Mesendoderm (in vitro differentiated cells): ENCODE measurements at regions not wholly inside any gene's neighbourhood (a gene's known extent, or its start where the extent isn't known, plus 50 kb on each side); places are given as distances from the start of the nearest gene placed in this dataset.
"Not testable (repeated sequence)": the region's sequence is repeated elsewhere in the genome, so short reads cannot be mapped to it uniquely, and the experiment has no call there.

Experiments
- DNase-seq: peaks from one replicate; pipeline ENCODE4 v3.0.0; 2013
- H2AK5ac ChIP-seq: 2 replicates; pipeline ENCODE4 v1.6.1; 2013; ENCODE audit warnings: low read length, inconsistent platforms
- H2BK120ac ChIP-seq: 2 replicates; pipeline ENCODE4 v1.6.1; 2013; ENCODE audit warnings: low read depth, mild to moderate bottlenecking, low read length, moderate library complexity, mixed read lengths
- H2BK15ac ChIP-seq: replicated peaks from 2 replicates; pipeline ENCODE4 v1.6.1; 2013; ENCODE audit warnings: low read depth, mild to moderate bottlenecking, moderate library complexity
- H2BK5ac ChIP-seq: 2 replicates; pipeline ENCODE4 v1.6.1; 2013; ENCODE audit warnings: low read length, inconsistent platforms
- H3K18ac ChIP-seq: 2 replicates; pipeline ENCODE4 v1.6.1; 2013; ENCODE audit warnings: mild to moderate bottlenecking, low read length, mixed read lengths
- H3K23ac ChIP-seq: one replicate; pipeline ENCODE4 v1.6.1; 2013; ENCODE audit warnings: low read length
- H3K27ac ChIP-seq: 2 replicates; pipeline ENCODE4 v1.5.1; 2013; ENCODE audit warnings: low read depth, mild to moderate bottlenecking, inconsistent platforms, low read length, moderate library complexity
- H3K27me3 ChIP-seq: 2 replicates; pipeline ENCODE4 v1.6.1; 2013; ENCODE audit warnings: low read length, control low read depth, mild to moderate bottlenecking, inconsistent platforms; ENCODE audit not compliant: insufficient read depth, poor library complexity
- H3K36me3 ChIP-seq: 2 replicates; pipeline ENCODE4 v1.6.1; 2013; ENCODE audit warnings: low read length, inconsistent platforms; ENCODE audit not compliant: control insufficient read depth, insufficient read depth
- H3K4ac ChIP-seq: one replicate; pipeline ENCODE4 v1.6.1; 2013; ENCODE audit warnings: low read depth, mild to moderate bottlenecking, low read length, moderate library complexity
- H3K4me1 ChIP-seq: 2 replicates; pipeline ENCODE4 v1.6.1; 2013; ENCODE audit warnings: low read depth, low read length, inconsistent platforms; ENCODE audit not compliant: control insufficient read depth
- H3K4me2 ChIP-seq: 2 replicates; pipeline ENCODE4 v1.6.1; 2013; ENCODE audit warnings: low read length
- H3K4me3 ChIP-seq: 2 replicates; pipeline ENCODE4 v1.5.1; 2013; ENCODE audit warnings: mild to moderate bottlenecking, low read length
- H3K56ac ChIP-seq: one replicate; pipeline ENCODE4 v1.6.1; 2013; ENCODE audit warnings: low read length
- H3K79me1 ChIP-seq: 2 replicates; pipeline ENCODE4 v1.6.1; 2013; ENCODE audit warnings: low read length, inconsistent platforms
- H3K79me2 ChIP-seq: 2 replicates; pipeline ENCODE4 v1.6.1; 2013; ENCODE audit warnings: mild to moderate bottlenecking, low read length; ENCODE audit not compliant: control insufficient read depth, insufficient read depth
- H3K9ac ChIP-seq: 2 replicates; pipeline ENCODE4 v1.6.1; 2013; ENCODE audit warnings: low read length, inconsistent platforms
- H4K5ac ChIP-seq: one replicate; pipeline ENCODE4 v1.6.1; 2013; ENCODE audit warnings: low read length
- H4K8ac ChIP-seq: one replicate; pipeline ENCODE4 v1.6.1; 2013; ENCODE audit warnings: low read depth, mild to moderate bottlenecking, control low read depth, low read length, moderate library complexity
- WGBS: extraction: QIAGEN DNeasy Blood & Tissue Kit; methylation state at CpG from one replicate; pipeline ENCODE4 v1.1.7; 2013; ENCODE audit warnings: low lambda C conversion rate, missing lambda C conversion rate; ENCODE audit not compliant: insufficient coverage; ENCODE audit errors: extremely low coverage; 5-methylcytosine and 5-hydroxymethylcytosine counted together

DNA sequence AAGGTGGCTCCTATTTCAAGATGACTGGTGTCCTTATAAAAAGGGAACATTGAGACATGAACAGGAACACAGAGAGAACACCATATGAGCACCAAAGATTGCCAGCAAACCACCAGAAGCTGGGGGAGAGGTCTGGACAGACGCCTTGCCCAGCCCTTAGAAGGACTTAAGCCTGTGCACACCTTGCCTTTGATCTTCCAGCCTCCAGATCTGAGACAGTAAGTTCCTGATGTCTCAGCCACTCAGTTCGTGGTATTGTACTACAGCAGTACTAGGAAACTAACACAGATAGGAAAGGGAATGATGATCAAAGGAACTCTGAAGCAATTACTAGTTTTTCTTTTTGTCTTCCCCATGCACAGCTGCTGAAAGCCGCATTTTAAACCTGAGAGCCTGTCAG is 137.3 kb upstream of the FHL2 start:
- Histone ChIP-seq H2BK5ac (no peak overlapping the region), H3K4me2 (no peak overlapping the region), H3K9ac (no peak overlapping the region), H3K18ac (no peak overlapping the region), H3K4me1 (no peaks in the 10 kb centered on the region), H3K36me3 (no peaks in the 10 kb centered on the region), H3K23ac (no peak overlapping the region), H2BK120ac (no peak overlapping the region), H2BK15ac (no peak overlapping the region), H3K27ac (no peak overlapping the region), H4K5ac (no peak overlapping the region), H3K79me2 (no peaks in the 10 kb centered on the region), H3K4ac (no peak overlapping the region), H3K27me3 (no peaks in the 10 kb centered on the region), H3K56ac (no peak overlapping the region), H3K4me3 (no peak overlapping the region), H2AK5ac (no peak overlapping the region), H4K8ac (no peak overlapping the region), H3K79me1 (no peaks in the 10 kb centered on the region)
- WGBS = no CpG with 5 or more reads among the region's 3 CpGs
- DNase-seq = no peak

DNA sequence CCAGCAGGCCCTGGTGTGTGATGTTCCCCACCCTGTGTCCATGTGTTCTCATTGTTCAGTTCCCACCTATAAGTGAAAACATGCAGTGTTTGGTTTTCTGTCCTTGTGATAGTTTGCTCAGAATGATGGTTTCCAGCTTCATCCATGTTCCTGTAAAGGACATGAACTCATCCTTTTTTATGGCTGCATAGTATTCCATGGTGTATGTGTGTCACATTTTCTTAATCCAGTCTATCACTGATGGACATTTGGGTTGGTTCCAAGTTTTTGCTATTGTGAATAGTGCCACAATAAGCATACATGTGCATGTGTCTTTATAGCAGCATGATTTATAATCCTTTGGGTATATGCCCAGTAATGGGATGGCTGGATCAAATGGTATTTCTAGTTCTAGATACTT is 130.4 kb upstream of the FHL2 start:
- H3K9ac ChIP-seq, H3K4me2 ChIP-seq, H3K27ac ChIP-seq, H4K8ac ChIP-seq, H3K4me1 ChIP-seq, H2BK5ac ChIP-seq, H3K23ac ChIP-seq, H2BK15ac ChIP-seq, H2BK120ac ChIP-seq, H2AK5ac ChIP-seq, H3K36me3 ChIP-seq, H3K79me2 ChIP-seq, DNase-seq, H3K56ac ChIP-seq, H3K27me3 ChIP-seq, H3K4me3 ChIP-seq, H3K79me1 ChIP-seq, H4K5ac ChIP-seq, H3K18ac ChIP-seq, H3K4ac ChIP-seq: not testable (repeated sequence)

DNA sequence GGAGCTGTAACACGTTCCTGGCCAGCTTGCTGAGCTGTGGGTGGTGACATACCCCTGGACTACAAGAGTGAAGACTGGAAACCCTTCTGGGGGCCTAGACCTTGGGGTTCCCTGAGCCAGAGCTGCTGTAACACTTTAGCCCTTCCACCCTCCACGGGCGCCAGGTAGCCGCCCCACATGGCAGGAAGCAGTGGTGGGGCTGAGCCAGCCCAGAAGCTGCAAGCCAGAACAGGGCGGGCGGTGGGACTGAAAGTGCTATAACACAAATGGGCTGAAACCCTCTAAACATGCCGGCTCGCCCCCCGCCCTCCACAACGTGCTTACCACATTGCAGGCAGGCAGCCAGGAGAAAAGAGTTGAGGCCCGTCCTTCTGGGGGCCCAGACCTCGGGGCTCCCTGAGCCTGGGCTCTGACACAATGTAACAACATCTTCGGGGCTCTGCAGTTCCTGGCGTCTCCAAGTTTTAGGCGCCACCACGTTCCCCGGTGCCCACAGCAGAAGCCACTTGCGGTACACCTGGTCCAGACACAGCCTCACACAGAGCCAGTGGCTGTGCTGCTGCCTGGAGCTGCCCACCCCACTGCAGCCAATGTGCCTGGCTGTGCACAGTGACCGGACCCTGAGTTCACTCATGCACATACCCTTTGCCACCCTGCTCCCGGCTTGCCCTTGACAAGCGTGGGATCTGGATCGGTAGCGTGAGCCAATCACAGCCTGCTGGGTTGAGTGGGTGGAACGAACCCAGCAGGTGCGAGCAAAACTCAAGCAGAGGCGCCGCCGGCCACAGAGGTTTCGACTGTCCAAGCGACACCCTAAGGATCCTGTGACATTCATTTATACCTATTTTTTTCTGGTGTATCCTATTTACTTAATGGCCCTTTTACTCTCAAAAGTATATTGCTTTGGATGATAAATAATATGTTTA is 127.4 kb upstream of the FHL2 start:
- no peaks in the 10 kb centered on the region for H3K36me3 ChIP-seq
- no peaks in the 10 kb centered on the region for H3K4me1 ChIP-seq
- no peak overlapping the region for H3K18ac ChIP-seq
- no peaks in the 10 kb centered on the region for H3K79me2 ChIP-seq
- no peak overlapping the region for H3K4me2 ChIP-seq
- no peaks in the 10 kb centered on the region for H3K27me3 ChIP-seq
- no peak overlapping the region for H2BK120ac ChIP-seq
- H4K8ac ChIP-seq = no peak overlapping the region
- H2BK5ac ChIP-seq = no peak overlapping the region
- no peak overlapping the region for H3K4me3 ChIP-seq
- no peak overlapping the region for H2AK5ac ChIP-seq
- no peaks in the 10 kb centered on the region for H3K79me1 ChIP-seq
- no peak for DNase-seq
- no peak overlapping the region for H3K23ac ChIP-seq
- H4K5ac ChIP-seq = no peak overlapping the region
- no peak overlapping the region for H3K9ac ChIP-seq
- H3K27ac ChIP-seq = no peak overlapping the region
- no peak overlapping the region for H2BK15ac ChIP-seq
- H3K56ac ChIP-seq = no peak overlapping the region
- no CpG with 5 or more reads among the region's 30 CpGs for WGBS
- H3K4ac ChIP-seq = no peak overlapping the region

DNA sequence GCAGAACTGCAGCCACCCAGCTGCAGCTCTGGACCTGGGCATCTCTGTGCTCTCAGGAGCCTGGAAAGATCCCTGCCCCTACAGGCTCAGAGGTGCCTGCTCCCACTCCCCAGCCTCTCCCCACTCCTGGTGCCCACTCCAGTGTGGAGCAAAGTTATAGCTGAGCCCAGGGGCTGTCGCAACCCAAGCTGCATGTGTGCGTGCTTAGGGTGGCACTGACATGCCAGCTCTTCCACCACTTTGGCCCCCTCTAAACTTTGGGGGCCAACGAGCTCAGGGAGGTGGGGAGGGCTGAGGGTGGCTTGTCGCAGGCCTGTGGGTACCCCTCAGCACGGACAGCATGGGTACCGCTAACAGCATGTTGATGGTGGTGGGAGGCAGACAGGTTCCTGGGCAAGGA is 126.3 kb upstream of the FHL2 start:
- H3K4me2 ChIP-seq = no peak overlapping the region

DNA sequence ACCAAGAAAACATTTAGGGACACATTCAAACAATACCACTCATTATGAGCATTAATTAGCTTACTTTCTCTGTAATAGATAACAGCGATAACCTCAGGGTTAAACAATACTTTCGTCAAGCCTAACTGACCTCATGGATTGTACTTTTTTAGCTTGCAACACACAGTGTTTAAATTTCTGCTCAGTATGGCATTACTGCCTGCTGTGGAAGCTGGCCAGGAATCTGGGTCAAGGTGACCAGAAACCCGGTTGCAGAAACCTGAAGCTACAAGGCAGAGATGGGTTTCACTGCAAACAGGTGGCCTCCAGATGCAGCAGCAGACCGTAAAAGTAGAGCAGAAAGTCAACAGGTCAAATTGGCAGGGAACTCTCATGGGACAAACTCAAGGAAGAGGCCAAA is 123.8 kb upstream of the FHL2 start:
- WGBS = no CpG with 5 or more reads among the region's 4 CpGs
- H2BK15ac ChIP-seq = no peak overlapping the region
- H3K4me2 ChIP-seq = no peak overlapping the region
- H3K4me1 ChIP-seq = no peaks in the 10 kb centered on the region
- no peak overlapping the region for H3K23ac ChIP-seq
- H3K56ac ChIP-seq = no peak overlapping the region
- H2AK5ac ChIP-seq = no peak overlapping the region
- DNase-seq = no peak
- no peaks in the 10 kb centered on the region for H3K36me3 ChIP-seq
- no peak overlapping the region for H2BK120ac ChIP-seq
- H3K27me3 ChIP-seq = no peaks in the 10 kb centered on the region
- no peak overlapping the region for H3K4ac ChIP-seq
- no peak overlapping the region for H2BK5ac ChIP-seq
- H3K79me2 ChIP-seq = no peaks in the 10 kb centered on the region
- H4K8ac ChIP-seq = no peak overlapping the region
- H4K5ac ChIP-seq = no peak overlapping the region
- no peaks in the 10 kb centered on the region for H3K79me1 ChIP-seq
- H3K4me3 ChIP-seq = no peak overlapping the region
- no peak overlapping the region for H3K27ac ChIP-seq
- H3K18ac ChIP-seq = no peak overlapping the region
- H3K9ac ChIP-seq = no peak overlapping the region

More for the DNA sequence above, 126.3 kb upstream of the FHL2 start:
- WGBS = no CpG with 5 or more reads among the region's 6 CpGs
- no peak overlapping the region for H2AK5ac ChIP-seq
- no peak overlapping the region for H3K9ac ChIP-seq
- no peaks in the 10 kb centered on the region for H3K36me3 ChIP-seq
- H3K27me3 ChIP-seq = no peaks in the 10 kb centered on the region
- H2BK5ac ChIP-seq = no peak overlapping the region
- H3K4ac ChIP-seq = no peak overlapping the region
- no peak overlapping the region for H4K5ac ChIP-seq
- H3K4me3 ChIP-seq = no peak overlapping the region
- H3K79me2 ChIP-seq = no peaks in the 10 kb centered on the region
- no peaks in the 10 kb centered on the region for H3K4me1 ChIP-seq
- no peak overlapping the region for H2BK120ac ChIP-seq
- DNase-seq = no peak
- no peak overlapping the region for H4K8ac ChIP-seq
- H3K79me1 ChIP-seq = no peaks in the 10 kb centered on the region
- H3K18ac ChIP-seq = no peak overlapping the region
- no peak overlapping the region for H3K56ac ChIP-seq
- H2BK15ac ChIP-seq = no peak overlapping the region
- no peak overlapping the region for H3K23ac ChIP-seq
- H3K27ac ChIP-seq = no peak overlapping the region

DNA sequence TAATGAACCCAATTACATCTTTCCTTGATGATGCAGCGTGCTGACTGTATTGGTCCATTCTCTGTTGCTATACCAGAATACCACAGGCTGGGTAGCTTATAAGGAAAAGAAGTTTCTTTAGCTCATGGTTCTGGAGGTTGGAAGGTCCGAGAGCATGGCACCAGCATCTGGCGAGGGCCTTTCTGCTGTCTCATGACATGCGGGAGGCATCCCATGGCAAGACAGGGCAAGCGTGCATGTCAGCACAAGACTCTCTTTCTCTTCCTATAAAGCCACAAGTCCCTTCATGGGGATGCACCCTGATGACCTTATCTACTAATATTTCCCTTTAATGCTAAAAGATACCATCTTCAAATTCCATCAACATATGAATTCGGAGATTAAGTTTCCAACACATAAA is 122.8 kb upstream of the FHL2 start:
- Histone ChIP-seq H4K8ac (no peak overlapping the region), H3K36me3 (no peaks in the 10 kb centered on the region), H3K4ac (no peak overlapping the region), H4K5ac (no peak overlapping the region), H3K9ac (no peak overlapping the region), H3K56ac (no peak overlapping the region), H2BK5ac (no peak overlapping the region), H3K27ac (no peak overlapping the region), H3K4me2 (no peak overlapping the region), H3K23ac (no peak overlapping the region), H3K27me3 (no peaks in the 10 kb centered on the region), H2AK5ac (no peak overlapping the region), H2BK120ac (no peak overlapping the region), H3K79me1 (no peaks in the 10 kb centered on the region), H2BK15ac (no peak overlapping the region), H3K4me3 (no peak overlapping the region), H3K4me1 (no peaks in the 10 kb centered on the region), H3K18ac (no peak overlapping the region), H3K79me2 (no peaks in the 10 kb centered on the region)
- no CpG with 5 or more reads among the region's 6 CpGs for WGBS
- DNase-seq = no peak
